IMR-90 (cell line): ENCODE measurements at regions not wholly inside any gene's neighbourhood (a gene's known extent, or its start where the extent isn't known, plus 50 kb on each side); places are given as distances from the start of the nearest gene placed in this dataset.

ENCODE experiments used
- ATAC-seq: fragments of 200-7000 bp; cut with Tn5 transposase; 2 replicates; pipeline ENCODE4 v1.9.1; 2020; ENCODE audit warnings: low read depth, mild to moderate bottlenecking, moderate library complexity
- BruUV-seq: library from RNA; stranded (reverse); fragments of 400-500 nt; replicated peaks from 2 replicates; lab custom pipeline; 2021; lab: Mats Ljungman, UMichigan
- CTCF ChIA-PET: fragments of 300-600 bp; formaldehyde crosslinking; extraction: SDS; loops from one replicate; lab custom pipeline; 2021; ENCODE audit warnings: antibody characterized with exemption; lab: Yijun Ruan, JAX
- POLR2A ChIA-PET: fragments of 300-600 bp; sonication (Branson Sonifier 250); formaldehyde crosslinking; loops from one replicate; lab custom pipeline; 2022; ENCODE audit warnings: antibody characterized with exemption; ENCODE audit not compliant: unreplicated experiment; lab: Charles Lee
- DNase-seq: peaks from one replicate; pipeline ENCODE4 v3.0.0; 2013
- H2AFZ ChIP-seq: replicated peaks from 2 replicates; pipeline ENCODE3; 2013; ENCODE audit warnings: low read length, mild to moderate bottlenecking; ENCODE audit not compliant: poor library complexity
- H2AK5ac ChIP-seq: 2 replicates; pipeline ENCODE4 v1.6.1; 2013; ENCODE audit warnings: low read depth, low read length, inconsistent platforms
- H2AK9ac ChIP-seq: replicated peaks from 2 replicates; pipeline ENCODE3; 2013; ENCODE audit warnings: mild to moderate bottlenecking, low read depth, low read length, moderate library complexity; ENCODE audit not compliant: poor library complexity
- H2BK120ac ChIP-seq: 2 replicates; pipeline ENCODE4 v1.6.1; 2013; ENCODE audit warnings: low read depth, low read length, inconsistent platforms
- H2BK15ac ChIP-seq: 3 replicates; pipeline ENCODE4 v1.6.1; 2013; ENCODE audit warnings: low read depth, low read length, inconsistent platforms
- H2BK20ac ChIP-seq: 2 replicates; pipeline ENCODE4 v1.6.1; 2013; ENCODE audit warnings: low read depth, mild to moderate bottlenecking, inconsistent platforms, low read length, moderate library complexity
- H2BK5ac ChIP-seq: 2 replicates; pipeline ENCODE4 v1.6.1; 2013; ENCODE audit warnings: mild to moderate bottlenecking, low read depth, low read length, inconsistent platforms; ENCODE audit not compliant: poor library complexity, severe bottlenecking
- H3K14ac ChIP-seq: replicated peaks from 2 replicates; pipeline ENCODE4 v1.6.1; 2013; ENCODE audit warnings: low read depth, low read length, inconsistent platforms
- H3K18ac ChIP-seq: 2 replicates; pipeline ENCODE4 v1.6.1; 2013; ENCODE audit warnings: low read depth, low read length, control low read depth
- H3K23ac ChIP-seq: 2 replicates; pipeline ENCODE4 v1.6.1; 2013; ENCODE audit warnings: low read depth, low read length, inconsistent platforms
- H3K27ac ChIP-seq: 2 replicates; pipeline ENCODE4 v1.5.1; 2013; ENCODE audit warnings: mild to moderate bottlenecking, control low read depth, low read length; ENCODE audit not compliant: insufficient read depth
- H3K27me3 ChIP-seq: 2 replicates; pipeline ENCODE4 v1.6.1; 2013; ENCODE audit warnings: low read length; ENCODE audit not compliant: control insufficient read depth, insufficient read depth
- H3K36me3 ChIP-seq: 2 replicates; pipeline ENCODE4 v1.6.1; 2013; ENCODE audit warnings: low read length, mixed read lengths; ENCODE audit not compliant: control insufficient read depth, insufficient read depth
- H3K4ac ChIP-seq: 2 replicates; pipeline ENCODE4 v1.6.1; 2013; ENCODE audit warnings: low read depth, low read length, inconsistent platforms
- H3K4me1 ChIP-seq: 2 replicates; pipeline ENCODE4 v1.6.1; 2013; ENCODE audit warnings: low read length, mixed read lengths; ENCODE audit not compliant: control insufficient read depth, insufficient read depth
- H3K4me2 ChIP-seq: 2 replicates; pipeline ENCODE4 v1.6.1; 2013; ENCODE audit warnings: low read depth, mild to moderate bottlenecking, control low read depth, low read length, moderate library complexity
- H3K4me3 ChIP-seq: 2 replicates; pipeline ENCODE4 v1.5.1; 2013; ENCODE audit warnings: low read depth, mild to moderate bottlenecking, control low read depth, low read length, moderate library complexity; ENCODE audit not compliant: insufficient read depth
- H3K56ac ChIP-seq: 2 replicates; pipeline ENCODE4 v1.6.1; 2013; ENCODE audit warnings: low read length, inconsistent platforms; ENCODE audit not compliant: insufficient read depth; ENCODE audit errors: extremely low read depth
- H3K79me1 ChIP-seq, 2 experiments: 2 replicates each; pipeline ENCODE4 v1.6.1; 2013; ENCODE audit warnings: low read length in 2 of 2, inconsistent platforms in 1 of 2, low read depth in 1 of 2
- H3K9ac ChIP-seq: 2 replicates; pipeline ENCODE4 v1.6.1; 2013; ENCODE audit warnings: low read depth, low read length, control low read depth
- H3K9me1 ChIP-seq: 2 replicates; pipeline ENCODE4 v1.6.1; 2013; ENCODE audit warnings: low read length, inconsistent platforms; ENCODE audit not compliant: insufficient read depth
- H3K9me3 ChIP-seq: 2 replicates; pipeline ENCODE4 v1.6.1; 2013; ENCODE audit warnings: low read length; ENCODE audit not compliant: control insufficient read depth, insufficient read depth
- H4K20me1 ChIP-seq: 2 replicates; pipeline ENCODE4 v1.6.1; 2013; ENCODE audit warnings: low read length, inconsistent platforms; ENCODE audit not compliant: insufficient read depth
- H4K5ac ChIP-seq: 2 replicates; pipeline ENCODE4 v1.6.1; 2013; ENCODE audit warnings: mild to moderate bottlenecking, low read depth, low read length, control low read depth
- H4K8ac ChIP-seq, 2 experiments: 2 replicates each; pipeline ENCODE4 v1.6.1; 2013; ENCODE audit warnings: low read depth in 2 of 2, low read length in 2 of 2, control low read depth in 1 of 2, inconsistent platforms in 1 of 2
- H4K91ac ChIP-seq: 2 replicates; pipeline ENCODE4 v1.6.1; 2013; ENCODE audit warnings: low read depth, low read length, inconsistent platforms; ENCODE audit not compliant: insufficient read depth
- MAFK ChIP-seq: IDR thresholded peaks from 2 replicates; pipeline ENCODE4 v1.6.1; 2012; ENCODE audit warnings: low read depth, low read length, improper control_type of control experiment
- RAD21 ChIP-seq: IDR thresholded peaks from 2 replicates; pipeline ENCODE4 v1.6.1; 2012; ENCODE audit warnings: low read length, improper control_type of control experiment
- WGBS, 2 experiments: methylation state at CpG; one replicate each; pipeline versions ENCODE4 v1.1.5 to v1.1.7; 2013; ENCODE audit warnings: missing lambda C conversion rate in 2 of 2; ENCODE audit not compliant: insufficient read length in 1 of 2; ENCODE audit errors: extremely low coverage in 2 of 2; 5-methylcytosine and 5-hydroxymethylcytosine counted together
- dilution Hi-C: fragments of 300-500 bp; cut with HindIII; formaldehyde crosslinking; loops from one replicate; pipeline ENCODE4 v1.14.3; 2018; ENCODE audit warnings: low sequenced_read_pairs; ENCODE audit not compliant: unreplicated experiment
- in situ Hi-C: fragments of 300-500 bp; cut with MboI; formaldehyde crosslinking; loops from 3 replicates; pipeline ENCODE4 v1.14.3; 2019; ENCODE audit warnings: low sequenced_read_pairs, inconsistent platforms, mixed read lengths
- intact Hi-C: fragments of 100-400 bp; cut with micrococcal nuclease; formaldehyde crosslinking; loops from 2 replicates; pipeline ENCODE4 v1.10.0; 2022

- no peak overlapping the region for H2AK5ac ChIP-seq
- no peaks in the 10 kb centered on the region for H3K36me3 ChIP-seq
- no peak overlapping the region; the same call in 1 of the 3 replicates for H2BK15ac ChIP-seq
- no peak overlapping the region for H3K23ac ChIP-seq
- no peak overlapping the region for H3K14ac ChIP-seq
- no peaks in the 10 kb centered on the region for H3K27me3 ChIP-seq
- no peak overlapping the region for H2BK5ac ChIP-seq
- BruUV-seq, result no TSS peak
- no peak overlapping the region for H3K9ac ChIP-seq
- ChIA-PET POLR2A (interaction anchor here (0.6 kb wide), 1 partner anchor 316 kb away, joined by 3 read pairs; no protein-coding TSS in a partner anchor), CTCF (interaction anchor here (1.2 kb wide), 1 partner anchor 363 kb away, joined by 3 read pairs; no protein-coding TSS in a partner anchor)
- H3K9me1 ChIP-seq, result peaks cover 4% of the 10 kb centered on the region; the same call in 1 of the 2 replicates
- H3K4me1 ChIP-seq, result peaks cover 14% of the 10 kb centered on the region
- dilution Hi-C loops, result no loop called here
- no peak overlapping the region; the same call in 1 of the 2 replicates for H2BK120ac ChIP-seq
- H4K5ac ChIP-seq, result no peak overlapping the region
- in situ Hi-C loops, result no loop called here
- no peak overlapping the region for H3K56ac ChIP-seq
- H4K20me1 ChIP-seq, result no peaks in the 10 kb centered on the region
- H3K4me2 ChIP-seq, result no peak overlapping the region
- no peak overlapping the region for H2AK9ac ChIP-seq
- H2BK20ac ChIP-seq, result peak overlapping the region; percentile 16; the same call in 1 of the 2 replicates
- ATAC-seq, result no peak
- TF ChIP-seq RAD21 (no peak), MAFK (no peak)
- peaks cover 13% of the 10 kb centered on the region for H3K9me3 ChIP-seq
- no peaks in the 10 kb centered on the region for H3K79me1 ChIP-seq
- H4K91ac ChIP-seq, result peak overlapping the region; percentile 38; the same call in 1 of the 2 replicates
- no peak overlapping the region; the same call in 1 of the 2 replicates for H3K18ac ChIP-seq
- intact Hi-C loops, result no loop called here
- H3K4me3 ChIP-seq, result no peak overlapping the region
- no peak overlapping the region for H4K8ac ChIP-seq
- 100% methylated on average over 1 of the region's 7 CpGs; no CpG with 5 or more reads in 1 of the 2 experiments for WGBS, 2 experiments
- H3K27ac ChIP-seq, result no peak overlapping the region
- no peak overlapping the region for H2AFZ ChIP-seq
- 0 out of 2 replicates have a peak overlapping the region, but pooled peaks have one; percentile 15 for H3K4ac ChIP-seq
- DNase-seq, result no peak
Observed at GRCh38 chr2:217061916-217062505, 202.1 kb upstream of the TNP1 start.
